Neural progenitor cell (in vitro differentiated cells): ENCODE measurements at regions not wholly inside any gene's neighbourhood (a gene's known extent, or its start where the extent isn't known, plus 50 kb on each side); places are given as distances from the start of the nearest gene placed in this dataset.

ENCODE experiments used
- DNase-seq: peaks from one replicate; pipeline ENCODE4 v3.0.0-alpha.2; 2016; ENCODE audit warnings: low spot score
- H2AFZ ChIP-seq: fragments of 200-600 bp; sonication (generic); replicated peaks from 2 replicates; pipeline ENCODE4 v1.6.1; 2016; ENCODE audit warnings: antibody characterized with exemption
- H3F3A ChIP-seq: fragments of 200-600 bp; sonication (generic); 2 replicates; pipeline ENCODE4 v1.6.1; 2016; ENCODE audit warnings: antibody characterized with exemption, low read depth
- H3K27ac ChIP-seq: fragments of 200-600 bp; sonication (generic); 2 replicates; pipeline ENCODE4 v1.5.1; 2016; ENCODE audit warnings: mild to moderate bottlenecking
- H3K27me3 ChIP-seq: fragments of 200-600 bp; sonication (generic); 2 replicates; pipeline ENCODE4 v1.6.1; 2016; ENCODE audit warnings: mild to moderate bottlenecking, moderate library complexity
- H3K36me3 ChIP-seq: fragments of 200-600 bp; sonication (generic); 2 replicates; pipeline ENCODE4 v1.5.1; 2016
- H3K4me1 ChIP-seq: fragments of 200-600 bp; sonication (generic); 2 replicates; pipeline ENCODE4 v1.6.1; 2016; ENCODE audit warnings: mixed run types
- H3K4me2 ChIP-seq: fragments of 200-600 bp; sonication (generic); 2 replicates; pipeline ENCODE4 v1.6.1; 2016
- H3K4me3 ChIP-seq: fragments of 200-600 bp; sonication (generic); 2 replicates; pipeline ENCODE4 v1.5.1; 2016
- H3K79me2 ChIP-seq: fragments of 200-600 bp; sonication (generic); 2 replicates; pipeline ENCODE4 v1.6.1; 2016; ENCODE audit warnings: low read depth
- H3K9ac ChIP-seq: fragments of 200-600 bp; sonication (generic); 2 replicates; pipeline ENCODE4 v1.6.1; 2016
- H3K9me3 ChIP-seq: fragments of 200-600 bp; sonication (generic); 2 replicates; pipeline ENCODE4 v1.5.1; 2016; ENCODE audit warnings: low read depth
- H4K20me1 ChIP-seq: fragments of 200-600 bp; sonication (generic); 2 replicates; pipeline ENCODE4 v1.6.1; 2016; ENCODE audit warnings: low read depth
- H3K27ac Mint-ChIP-seq: 3 replicates; pipeline ENCODE4 v1.8.0; 2021; ENCODE audit warnings: mixed read lengths
- H3K27me3 Mint-ChIP-seq: 2 replicates; pipeline ENCODE4 v1.8.0; 2022; ENCODE audit warnings: low read depth, mild to moderate bottlenecking, inconsistent platforms, moderate library complexity, mixed read lengths; ENCODE audit not compliant: insufficient read depth
- H3K36me3 Mint-ChIP-seq: 3 replicates; pipeline ENCODE4 v1.8.0; 2021; ENCODE audit warnings: mixed read lengths
- H3K4me1 Mint-ChIP-seq: 3 replicates; pipeline ENCODE4 v1.8.0; 2021; ENCODE audit warnings: mixed read lengths
- H3K4me3 Mint-ChIP-seq: 3 replicates; pipeline ENCODE4 v1.8.0; 2021; ENCODE audit warnings: mild to moderate bottlenecking, moderate library complexity, mixed read lengths
- H3K9me3 Mint-ChIP-seq: 3 replicates; pipeline ENCODE4 v1.8.0; 2020; ENCODE audit warnings: mixed read lengths
- EZH2 ChIP-seq: fragments of 200-600 bp; sonication (generic); IDR thresholded peaks from 2 replicates; pipeline ENCODE4 v1.6.1; 2017; ENCODE audit warnings: antibody characterized with exemption, mild to moderate bottlenecking, moderate library complexity
- EZH2phosphoT487 ChIP-seq: fragments of 200-600 bp; sonication (generic); IDR thresholded peaks from 2 replicates; pipeline ENCODE4 v1.6.1; 2017; ENCODE audit warnings: antibody characterized with exemption
- TF ChIP-seq, protein P1 (sequence below): fragments of 200-600 bp; sonication (generic); IDR thresholded peaks from 2 replicates; pipeline ENCODE4 v1.5.1; 2017; ENCODE audit warnings: antibody characterized with exemption, mild to moderate bottlenecking

DNA sequence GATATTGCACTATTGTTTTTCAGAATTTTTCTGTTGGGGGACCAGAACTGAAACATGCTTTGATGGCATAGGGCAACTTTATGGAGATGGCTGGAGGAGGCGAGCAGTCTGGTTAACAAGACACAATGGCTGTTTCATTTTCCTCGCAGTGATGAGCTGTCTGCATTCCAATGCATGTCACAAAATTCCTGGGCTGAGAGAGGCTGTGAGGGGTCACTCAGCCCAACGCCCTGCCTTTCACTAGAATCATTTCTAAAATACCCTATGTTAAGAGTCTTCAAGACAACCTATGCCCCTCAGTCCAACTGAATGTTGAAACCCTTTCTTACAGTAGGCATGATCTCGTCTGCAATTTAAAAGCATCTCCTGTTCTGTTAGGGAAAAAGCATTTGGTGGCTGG lies 1090.0 kb downstream of the BCL11A start:
- DNase-seq, result peak; percentile 55

DNA sequence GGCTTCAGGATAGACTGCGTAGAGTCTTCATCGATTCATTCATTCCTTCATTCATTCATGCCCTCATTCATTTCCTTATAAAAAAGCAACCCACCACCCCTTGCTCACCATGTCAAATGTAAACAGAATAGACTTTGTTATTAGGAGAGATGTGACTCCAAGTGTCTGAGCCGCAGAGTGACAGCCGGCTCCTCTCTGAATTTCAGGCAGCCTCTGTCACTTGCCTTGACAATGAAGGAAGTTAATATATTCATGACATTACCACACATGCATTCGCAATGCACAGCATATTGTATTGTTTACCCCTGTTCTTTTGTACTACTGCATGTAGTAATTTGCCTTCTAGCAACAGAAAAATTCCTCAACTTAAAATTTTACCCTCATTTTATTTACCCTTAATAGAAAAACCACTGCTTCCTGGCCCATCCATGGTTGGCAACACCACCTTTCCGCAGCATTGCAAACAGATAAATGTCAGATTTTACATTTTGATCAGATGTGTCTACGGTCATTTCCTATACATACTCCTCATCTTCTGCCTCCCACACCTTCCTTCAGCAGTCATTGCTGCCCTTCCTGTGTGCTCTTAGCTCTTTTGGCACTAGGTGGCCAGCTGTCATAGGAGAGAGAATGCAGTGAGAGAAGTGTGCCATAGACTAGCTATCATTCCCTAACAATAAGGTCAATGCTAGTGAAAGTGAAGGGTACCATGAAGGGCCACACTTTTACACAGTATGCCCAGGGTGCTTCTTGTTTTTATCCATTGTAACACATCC lies 1090.8 kb downstream of the BCL11A start:
- H3K4me3 ChIP-seq, result no peak overlapping the region
- no peaks in the 10 kb centered on the region for H4K20me1 ChIP-seq
- Mint-ChIP-seq H3K27me3 (peaks cover 3% of the 10 kb centered on the region), H3K36me3 (peaks cover 3% of the 10 kb centered on the region), H3K4me1 (peaks cover 23% of the 10 kb centered on the region), H3K27ac (no peak overlapping the region), H3K4me3 (no peak overlapping the region), H3K9me3 (peaks cover 3% of the 10 kb centered on the region)
- no peak overlapping the region for H3K4me2 ChIP-seq
- H3K36me3 ChIP-seq, result no peaks in the 10 kb centered on the region
- peaks cover 8% of the 10 kb centered on the region for H3K4me1 ChIP-seq
- no peak for TF ChIP-seq EZH2phosphoT487
- TF ChIP-seq, protein P1, sequence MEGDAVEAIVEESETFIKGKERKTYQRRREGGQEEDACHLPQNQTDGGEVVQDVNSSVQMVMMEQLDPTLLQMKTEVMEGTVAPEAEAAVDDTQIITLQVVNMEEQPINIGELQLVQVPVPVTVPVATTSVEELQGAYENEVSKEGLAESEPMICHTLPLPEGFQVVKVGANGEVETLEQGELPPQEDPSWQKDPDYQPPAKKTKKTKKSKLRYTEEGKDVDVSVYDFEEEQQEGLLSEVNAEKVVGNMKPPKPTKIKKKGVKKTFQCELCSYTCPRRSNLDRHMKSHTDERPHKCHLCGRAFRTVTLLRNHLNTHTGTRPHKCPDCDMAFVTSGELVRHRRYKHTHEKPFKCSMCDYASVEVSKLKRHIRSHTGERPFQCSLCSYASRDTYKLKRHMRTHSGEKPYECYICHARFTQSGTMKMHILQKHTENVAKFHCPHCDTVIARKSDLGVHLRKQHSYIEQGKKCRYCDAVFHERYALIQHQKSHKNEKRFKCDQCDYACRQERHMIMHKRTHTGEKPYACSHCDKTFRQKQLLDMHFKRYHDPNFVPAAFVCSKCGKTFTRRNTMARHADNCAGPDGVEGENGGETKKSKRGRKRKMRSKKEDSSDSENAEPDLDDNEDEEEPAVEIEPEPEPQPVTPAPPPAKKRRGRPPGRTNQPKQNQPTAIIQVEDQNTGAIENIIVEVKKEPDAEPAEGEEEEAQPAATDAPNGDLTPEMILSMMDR, result peak; percentile 9
- TF ChIP-seq EZH2, result no peak
- no peak overlapping the region for H2AFZ ChIP-seq
- H3F3A ChIP-seq, result no peaks in the 10 kb centered on the region
- no peaks in the 10 kb centered on the region for H3K9me3 ChIP-seq
- H3K9ac ChIP-seq, result no peak overlapping the region
- H3K79me2 ChIP-seq, result no peaks in the 10 kb centered on the region
- DNase-seq, result no peak
- peaks cover 3% of the 10 kb centered on the region for H3K27me3 ChIP-seq
- no peak overlapping the region for H3K27ac ChIP-seq

More for the DNA sequence above, 1090.0 kb downstream of the BCL11A start:
- peaks cover 3% of the 10 kb centered on the region for H3K36me3 Mint-ChIP-seq
- peaks cover 3% of the 10 kb centered on the region for H3K27me3 Mint-ChIP-seq
- no peaks in the 10 kb centered on the region for H3K9me3 ChIP-seq
- H3K4me3 ChIP-seq, result no peak overlapping the region
- no peak overlapping the region for H3K4me2 ChIP-seq
- H3K4me1 ChIP-seq, result peaks cover 8% of the 10 kb centered on the region
- H3K36me3 ChIP-seq, result no peaks in the 10 kb centered on the region
- peaks cover 3% of the 10 kb centered on the region for H3K9me3 Mint-ChIP-seq
- H3K27ac ChIP-seq, result no peak overlapping the region
- no peak overlapping the region for H3K9ac ChIP-seq
- no peak overlapping the region for H3K27ac Mint-ChIP-seq
- H3K4me3 Mint-ChIP-seq, result no peak overlapping the region
- no peaks in the 10 kb centered on the region for H3F3A ChIP-seq
- no peak overlapping the region for H2AFZ ChIP-seq
- peaks cover 3% of the 10 kb centered on the region for H3K27me3 ChIP-seq
- peaks cover 23% of the 10 kb centered on the region for H3K4me1 Mint-ChIP-seq
- TF ChIP-seq EZH2phosphoT487, result no peak
- TF ChIP-seq EZH2, result no peak
- TF ChIP-seq, protein P1, result no peak
- H4K20me1 ChIP-seq, result no peaks in the 10 kb centered on the region
- no peaks in the 10 kb centered on the region for H3K79me2 ChIP-seq

DNA sequence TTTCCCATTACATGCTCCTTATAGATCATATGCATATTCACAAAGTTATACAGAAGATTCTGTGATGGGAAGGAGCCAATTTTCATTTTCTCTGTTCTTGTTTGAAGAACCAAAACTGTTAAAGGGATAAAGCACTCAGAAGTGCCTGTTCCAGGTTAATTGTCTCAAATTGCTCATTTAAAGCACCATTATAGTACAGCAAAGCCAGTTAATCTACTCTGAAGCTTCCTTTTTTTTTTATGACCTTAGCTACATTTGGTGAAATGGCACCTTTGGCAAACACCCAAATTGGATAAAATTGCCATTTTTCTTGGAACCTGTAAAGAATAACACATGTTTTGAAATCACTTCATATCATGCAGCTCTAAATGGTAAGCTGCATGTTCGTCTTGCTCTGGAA lies 1092.3 kb downstream of the BCL11A start:
- Mint-ChIP-seq H3K27ac (no peak overlapping the region), H3K36me3 (no peaks in the 10 kb centered on the region), H3K4me3 (no peak overlapping the region), H3K27me3 (peaks cover 3% of the 10 kb centered on the region), H3K4me1 (peaks cover 25% of the 10 kb centered on the region), H3K9me3 (no peaks in the 10 kb centered on the region)
- no peak for DNase-seq
- Histone ChIP-seq H3K9me3 (no peaks in the 10 kb centered on the region), H3K79me2 (no peaks in the 10 kb centered on the region), H2AFZ (no peak overlapping the region), H3K9ac (no peak overlapping the region), H3K27me3 (peaks cover 3% of the 10 kb centered on the region), H3F3A (no peaks in the 10 kb centered on the region), H3K4me3 (no peak overlapping the region), H3K4me2 (no peak overlapping the region), H3K36me3 (no peaks in the 10 kb centered on the region), H3K4me1 (peaks cover 18% of the 10 kb centered on the region), H3K27ac (no peak overlapping the region), H4K20me1 (no peaks in the 10 kb centered on the region)
- TF ChIP-seq EZH2phosphoT487, result peak; percentile 55
- no peak for TF ChIP-seq EZH2

GRCh38 chr2:59458800-59459199 lies 1094.7 kb downstream of the BCL11A start:
- Histone ChIP-seq H3K79me2 (no peaks in the 10 kb centered on the region), H3K4me1 (peaks cover 20% of the 10 kb centered on the region), H3F3A (no peaks in the 10 kb centered on the region), H4K20me1 (no peaks in the 10 kb centered on the region), H3K9ac (no peak overlapping the region), H3K4me2 (no peak overlapping the region), H3K27me3 (peaks cover 3% of the 10 kb centered on the region), H3K36me3 (no peaks in the 10 kb centered on the region), H3K27ac (no peak overlapping the region), H2AFZ (no peak overlapping the region), H3K4me3 (no peak overlapping the region), H3K9me3 (no peaks in the 10 kb centered on the region)
- Mint-ChIP-seq H3K27ac (peak overlapping the region; percentile 59), H3K27me3 (peaks cover 3% of the 10 kb centered on the region), H3K36me3 (no peaks in the 10 kb centered on the region), H3K9me3 (no peaks in the 10 kb centered on the region), H3K4me3 (no peak overlapping the region), H3K4me1 (peaks cover 25% of the 10 kb centered on the region)
- TF ChIP-seq, protein P1, result peak; percentile 14
- TF ChIP-seq EZH2phosphoT487, result no peak
- peak; percentile 34 for DNase-seq
